GM18861 (cell line): ENCODE measurements at regions not wholly inside any gene's neighbourhood (a gene's known extent, or its start where the extent isn't known, plus 50 kb on each side); places are given as distances from the start of the nearest gene placed in this dataset.
"Not testable (repeated sequence)": the region's sequence is repeated elsewhere in the genome, so short reads cannot be mapped to it uniquely, and the experiment has no call there.

Experiments used
- ATAC-seq: cut with Tn5 transposase; IDR thresholded peaks from one replicate; pipeline ENCODE4 v1.9.1; 2021; ENCODE audit not compliant: unreplicated experiment

DNA sequence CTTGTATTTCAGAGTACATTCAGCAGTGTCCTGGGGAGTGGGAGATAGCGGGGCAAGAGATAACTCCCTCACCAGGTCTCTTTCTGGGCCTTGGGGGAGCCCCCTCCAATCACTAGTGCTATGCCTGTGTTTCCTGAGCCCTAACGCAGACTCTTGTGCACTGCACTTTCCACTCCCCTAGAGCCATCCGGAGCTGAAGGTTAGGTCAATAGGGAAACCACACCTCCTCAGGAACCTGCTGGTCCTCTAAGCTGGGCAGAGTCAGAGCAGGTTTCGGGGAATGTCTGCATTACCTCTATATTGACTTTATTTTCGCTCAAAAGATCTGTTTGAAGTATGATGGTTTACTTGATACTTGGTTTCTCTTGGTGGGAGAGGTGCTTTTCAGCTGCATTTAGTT, 617.0 kb upstream of the ROBO1 start:
- ATAC-seq, result no peak

DNA sequence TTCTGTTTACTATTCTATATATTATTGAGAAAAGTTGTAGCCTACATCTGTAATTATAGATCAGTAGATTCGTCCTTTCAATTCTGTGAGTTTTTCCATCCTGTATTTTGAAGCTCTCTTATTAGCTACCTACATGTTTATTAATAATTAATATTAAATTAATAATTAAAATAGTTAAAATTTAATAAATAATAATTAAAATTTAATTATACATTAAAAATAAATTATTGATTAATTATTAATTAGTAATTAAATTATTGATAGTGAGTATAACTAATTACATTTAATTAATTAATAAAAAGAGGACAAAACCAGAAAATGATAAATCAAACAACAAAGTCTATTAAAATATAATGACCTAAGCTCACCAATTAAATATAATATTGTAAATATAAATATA, 606.6 kb upstream of the ROBO1 start:
- no peak for ATAC-seq

- ATAC-seq, result no peak
These were observed 600.8 kb upstream of the ROBO1 start for GRCh38 chr3:80368616-80369015.

- ATAC-seq, result no peak
These were observed 599.2 kb upstream of the ROBO1 start for GRCh38 chr3:80366808-80367548.

GRCh38 chr3:80357761-80358160, 590.0 kb upstream of the ROBO1 start:
- ATAC-seq, result no peak

DNA sequence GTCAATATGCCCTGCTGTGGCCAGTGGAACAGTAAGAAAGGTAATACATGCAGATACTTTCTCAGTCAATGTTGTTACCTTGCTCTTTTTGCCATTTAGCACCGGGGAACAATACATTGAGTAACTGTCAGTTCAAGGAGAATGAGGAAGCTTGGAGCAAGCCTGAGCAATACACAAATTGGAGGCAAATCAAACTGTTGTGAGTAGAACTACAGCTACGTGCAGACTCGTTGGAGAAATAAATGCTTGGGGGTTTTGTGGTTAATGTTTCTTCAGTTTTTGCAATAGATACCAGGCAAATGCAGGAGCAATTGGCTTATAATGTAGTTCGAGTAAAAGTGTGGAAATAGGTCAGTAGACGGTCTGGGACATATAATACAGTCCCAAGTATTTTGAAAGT, 587.3 kb upstream of the ROBO1 start:
- no peak for ATAC-seq

GRCh38 chr3:80351201-80351600, 583.4 kb upstream of the ROBO1 start:
- ATAC-seq, result no peak

DNA sequence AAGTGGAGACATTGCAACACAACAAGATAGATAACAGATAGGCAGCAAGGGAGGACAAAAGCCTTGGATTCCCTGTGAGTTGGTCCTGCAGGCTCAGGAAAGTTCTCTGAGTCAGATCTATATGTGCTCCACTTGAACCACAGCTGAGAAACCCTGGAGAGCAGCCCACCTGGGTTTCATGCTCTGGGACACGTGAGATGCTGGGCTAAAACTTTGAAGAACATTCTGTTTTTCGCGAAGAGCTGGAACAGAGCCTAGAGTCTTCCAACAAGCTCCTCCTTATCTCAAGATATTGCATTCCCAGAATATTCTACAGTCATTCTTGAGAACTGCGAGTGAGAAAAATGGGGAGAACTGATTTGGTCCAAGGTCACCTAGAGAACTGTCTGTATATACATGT, 583.0 kb upstream of the ROBO1 start:
- ATAC-seq, result no peak

GRCh38 chr3:80338366-80338765, 570.6 kb upstream of the ROBO1 start:
- no peak for ATAC-seq

- ATAC-seq, result no peak
These were observed 566.7 kb upstream of the ROBO1 start for GRCh38 chr3:80334534-80334933.

DNA sequence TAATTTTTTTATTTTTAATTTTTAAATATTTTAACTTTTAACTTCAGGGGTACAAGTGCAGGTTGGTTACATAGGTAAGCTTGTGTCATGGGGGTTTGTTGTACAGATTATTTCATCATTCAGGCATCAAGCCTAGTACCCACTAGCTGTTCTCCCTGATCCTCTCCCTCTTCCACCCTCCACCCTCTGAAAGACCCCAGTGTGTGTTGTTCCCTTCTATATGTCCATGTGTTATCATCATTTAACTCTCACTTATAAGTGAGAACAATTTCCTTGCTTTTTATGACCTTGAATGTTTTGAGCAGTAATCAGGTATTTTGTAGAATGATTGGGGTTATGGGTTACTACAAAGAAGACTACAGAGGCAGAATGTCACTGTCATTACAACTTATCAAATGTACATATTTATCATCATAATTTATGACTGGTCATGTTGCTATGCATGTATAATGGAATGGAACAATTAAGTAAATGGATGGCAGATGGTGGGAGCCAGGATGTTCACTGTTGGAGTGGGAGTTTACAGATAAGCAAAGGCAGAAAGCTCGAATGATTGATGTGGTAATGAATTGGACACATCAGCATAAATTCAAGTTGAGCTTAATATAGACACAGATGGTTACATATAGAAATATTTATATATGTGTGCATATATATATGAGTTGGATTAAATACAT, 563.8 kb upstream of the ROBO1 start:
- no peak for ATAC-seq

GRCh38 chr3:80314541-80314940, 546.7 kb upstream of the ROBO1 start:
- not testable (repeated sequence) for ATAC-seq

GRCh38 chr3:80308637-80309036, 540.8 kb upstream of the ROBO1 start:
- no peak for ATAC-seq

DNA sequence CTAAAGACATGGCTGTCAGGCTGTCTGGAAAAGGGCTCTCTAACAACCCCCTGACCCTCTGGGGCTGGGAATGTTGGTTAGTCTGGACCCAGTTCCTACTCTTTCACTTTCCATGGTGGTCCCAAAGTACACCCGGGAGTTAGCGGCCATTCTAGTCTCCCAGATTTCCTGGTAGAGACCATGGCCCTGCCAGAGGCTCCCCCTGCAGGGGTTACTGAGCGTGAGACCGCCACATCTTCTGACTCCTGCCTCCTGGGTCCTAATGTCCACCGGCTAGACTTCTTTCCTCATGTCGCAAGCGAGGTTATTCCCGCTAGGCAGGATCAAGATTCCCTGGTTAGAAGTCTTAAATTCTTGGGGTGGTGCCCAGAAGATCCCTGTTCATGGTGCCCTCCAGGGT, 540.0 kb upstream of the ROBO1 start:
- ATAC-seq, result no peak

- ATAC-seq, result no peak
These were observed 529.9 kb upstream of the ROBO1 start for GRCh38 chr3:80297720-80298119.

DNA sequence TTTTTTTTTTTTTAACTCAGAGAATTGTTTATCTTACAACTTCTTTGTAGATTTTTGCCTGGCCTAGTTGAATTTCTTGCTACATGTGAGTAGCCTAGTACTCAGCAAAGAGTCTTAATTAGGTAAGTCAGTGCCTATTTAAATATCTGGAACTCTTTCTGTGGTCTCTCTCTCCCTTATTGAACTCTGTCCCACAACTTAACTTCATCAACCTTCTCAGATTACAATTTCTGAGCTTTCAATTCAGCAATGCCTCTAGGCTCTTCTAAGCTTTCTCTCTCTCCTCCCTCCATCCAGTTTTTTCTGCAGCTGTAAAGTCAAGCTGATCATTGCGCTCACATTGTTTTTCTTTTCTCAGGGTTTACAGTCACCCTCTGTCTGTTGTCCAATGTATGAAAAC, 517.6 kb upstream of the ROBO1 start:
- no peak for ATAC-seq

DNA sequence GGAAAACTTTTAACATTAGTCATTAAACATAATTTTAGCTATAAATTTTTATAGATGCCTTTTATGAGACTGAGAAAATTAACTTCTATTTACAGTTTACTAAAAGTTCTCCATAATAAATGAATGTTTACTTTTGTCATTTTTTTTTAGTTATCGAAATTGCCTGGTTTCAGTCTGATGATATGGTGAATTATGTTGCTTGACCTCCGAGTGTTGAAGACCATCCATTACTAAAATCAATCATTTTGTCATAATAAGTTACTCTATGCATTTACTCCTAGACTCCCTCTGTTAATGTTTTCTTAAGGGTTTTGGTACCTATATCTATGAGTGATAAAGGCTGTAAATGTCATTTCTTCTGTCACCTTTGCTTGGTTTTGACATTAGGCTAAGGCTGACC, 516.0 kb upstream of the ROBO1 start:
- no peak for ATAC-seq

- ATAC-seq, result no peak
These were observed 510.3 kb upstream of the ROBO1 start for GRCh38 chr3:80278056-80278455.

- no peak for ATAC-seq
These were observed 507.3 kb upstream of the ROBO1 start for GRCh38 chr3:80275120-80275519.

- ATAC-seq, result no peak
These were observed 495.5 kb upstream of the ROBO1 start for GRCh38 chr3:80263260-80263659.

- ATAC-seq, result no peak
These were observed 493.3 kb upstream of the ROBO1 start for GRCh38 chr3:80261082-80261481.

DNA sequence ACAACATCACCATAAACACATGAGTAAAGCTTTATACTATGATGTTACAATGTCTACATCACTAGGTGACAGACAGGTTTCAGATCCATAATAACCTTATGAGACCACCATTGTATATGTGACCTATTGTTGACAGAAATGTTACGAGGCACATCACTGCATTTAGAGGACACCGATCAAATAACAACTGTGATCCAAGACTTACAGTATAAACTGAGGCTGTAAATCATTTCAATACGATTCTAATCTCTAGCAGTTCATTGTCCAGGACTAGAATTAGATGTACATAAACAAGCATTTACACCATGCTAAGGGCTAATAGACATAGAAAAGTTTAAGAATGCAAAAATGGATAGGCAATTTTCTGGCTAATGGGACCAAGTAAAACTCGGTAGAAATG, 491.9 kb upstream of the ROBO1 start:
- ATAC-seq, result no peak

- no peak for ATAC-seq
These were observed 484.3 kb upstream of the ROBO1 start for GRCh38 chr3:80252113-80252512.
